Type B pancreatic cell (in vitro differentiated cells): ENCODE measurements at regions not wholly inside any gene's neighbourhood (a gene's known extent, or its start where the extent isn't known, plus 50 kb on each side); places are given as distances from the start of the nearest gene placed in this dataset.

Experiments
- DNase-seq: peaks from one replicate; pipeline ENCODE4 v3.0.0; 2021; ENCODE audit warnings: mixed read lengths; ENCODE audit not compliant: unreplicated experiment; ENCODE audit errors: extremely low spot score
- H3K27ac Mint-ChIP-seq: 2 replicates; pipeline ENCODE4 v1.8.0; 2021; ENCODE audit warnings: mild to moderate bottlenecking, mixed read lengths
- H3K27me3 Mint-ChIP-seq: 2 replicates; pipeline ENCODE4 v1.8.0; 2021; ENCODE audit warnings: mixed read lengths
- H3K36me3 Mint-ChIP-seq: 2 replicates; pipeline ENCODE4 v1.8.0; 2021; ENCODE audit warnings: mixed read lengths
- H3K4me1 Mint-ChIP-seq: one replicate; pipeline ENCODE4 v1.8.0; 2021; ENCODE audit warnings: mixed read lengths; ENCODE audit not compliant: unreplicated experiment
- H3K4me3 Mint-ChIP-seq: 2 replicates; pipeline ENCODE4 v1.8.0; 2021; ENCODE audit warnings: mild to moderate bottlenecking, mixed read lengths
- H3K9me3 Mint-ChIP-seq: 2 replicates; pipeline ENCODE4 v1.8.0; 2021; ENCODE audit warnings: mixed read lengths
- CTCF ChIP-seq: fragments of 200-600 bp; sonication (generic); conservative IDR thresholded peaks from 2 replicates; pipeline ENCODE4 v1.5.0; 2021; ENCODE audit warnings: antibody characterized with exemption, mild to moderate bottlenecking

GRCh38 chr13:33525763-33526162 lies 240.2 kb upstream of the STARD13 start:
- no peak for TF ChIP-seq CTCF
- Mint-ChIP-seq H3K9me3 (no peaks in the 10 kb centered on the region), H3K36me3 (no peaks in the 10 kb centered on the region), H3K4me1 (no peaks in the 10 kb centered on the region), H3K27me3 (no peaks in the 10 kb centered on the region), H3K27ac (no peak overlapping the region), H3K4me3 (no peak overlapping the region)
- DNase-seq: no peak

GRCh38 chr13:33526718-33527117 lies 241.2 kb upstream of the STARD13 start:
- DNase-seq: no peak
- Mint-ChIP-seq H3K4me1 (no peaks in the 10 kb centered on the region), H3K27ac (no peak overlapping the region), H3K4me3 (no peak overlapping the region), H3K9me3 (no peaks in the 10 kb centered on the region), H3K27me3 (no peaks in the 10 kb centered on the region), H3K36me3 (no peaks in the 10 kb centered on the region)
- TF ChIP-seq CTCF: no peak

GRCh38 chr13:33528896-33529295 lies 243.3 kb upstream of the STARD13 start:
- no peaks in the 10 kb centered on the region for H3K4me1 Mint-ChIP-seq
- H3K27ac Mint-ChIP-seq: no peak overlapping the region
- no peak overlapping the region for H3K4me3 Mint-ChIP-seq
- DNase-seq: no peak
- no peak for TF ChIP-seq CTCF
- H3K9me3 Mint-ChIP-seq: no peaks in the 10 kb centered on the region
- no peaks in the 10 kb centered on the region for H3K36me3 Mint-ChIP-seq
- H3K27me3 Mint-ChIP-seq: no peaks in the 10 kb centered on the region

- no peak for TF ChIP-seq CTCF
- Mint-ChIP-seq H3K4me3 (no peak overlapping the region), H3K4me1 (peaks cover 1% of the 10 kb centered on the region), H3K36me3 (no peaks in the 10 kb centered on the region), H3K9me3 (no peaks in the 10 kb centered on the region), H3K27ac (no peak overlapping the region), H3K27me3 (no peaks in the 10 kb centered on the region)
- DNase-seq: no peak
Observed at GRCh38 chr13:33531484-33531883, 245.9 kb upstream of the STARD13 start.

GRCh38 chr13:33535061-33535460 lies 249.5 kb upstream of the STARD13 start:
- no peaks in the 10 kb centered on the region for H3K9me3 Mint-ChIP-seq
- TF ChIP-seq CTCF: no peak
- H3K4me1 Mint-ChIP-seq: peaks cover 12% of the 10 kb centered on the region
- no peaks in the 10 kb centered on the region for H3K27me3 Mint-ChIP-seq
- H3K4me3 Mint-ChIP-seq: no peak overlapping the region
- DNase-seq: no peak
- H3K36me3 Mint-ChIP-seq: no peaks in the 10 kb centered on the region
- no peak overlapping the region for H3K27ac Mint-ChIP-seq

GRCh38 chr13:33536601-33537000 lies 251.0 kb upstream of the STARD13 start:
- no peaks in the 10 kb centered on the region for H3K9me3 Mint-ChIP-seq
- no peak overlapping the region for H3K4me3 Mint-ChIP-seq
- no peak for DNase-seq
- H3K4me1 Mint-ChIP-seq: peaks cover 22% of the 10 kb centered on the region
- H3K27me3 Mint-ChIP-seq: no peaks in the 10 kb centered on the region
- H3K27ac Mint-ChIP-seq: no peak overlapping the region
- no peak for TF ChIP-seq CTCF
- H3K36me3 Mint-ChIP-seq: no peaks in the 10 kb centered on the region
